ENCODE measurements at regions not wholly inside any gene's neighbourhood (a gene's known extent, or its start where the extent isn't known, plus 50 kb on each side); places are given as distances from the start of the nearest gene placed in this dataset.

DNA sequence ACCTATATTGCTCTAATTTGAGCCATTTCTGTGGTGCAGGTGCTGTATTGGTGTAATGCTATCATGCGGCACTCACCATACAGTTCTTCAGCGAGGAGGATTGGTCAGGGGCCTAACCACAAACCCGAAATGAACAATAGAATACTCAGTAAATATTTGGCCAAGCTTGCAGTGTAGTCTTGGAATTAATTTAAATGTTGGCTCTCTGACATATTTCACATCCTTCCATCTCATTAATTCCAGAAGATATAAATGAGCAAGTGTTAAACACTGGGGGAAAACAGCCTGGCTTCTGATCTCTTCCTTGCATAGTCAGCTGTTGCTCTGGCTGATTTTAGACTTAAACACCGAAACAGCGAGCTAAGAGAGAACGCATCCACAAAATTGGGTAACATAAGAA is 663.1 kb upstream of the GHITM start:
- TF ChIP-seq, protein P1, sequence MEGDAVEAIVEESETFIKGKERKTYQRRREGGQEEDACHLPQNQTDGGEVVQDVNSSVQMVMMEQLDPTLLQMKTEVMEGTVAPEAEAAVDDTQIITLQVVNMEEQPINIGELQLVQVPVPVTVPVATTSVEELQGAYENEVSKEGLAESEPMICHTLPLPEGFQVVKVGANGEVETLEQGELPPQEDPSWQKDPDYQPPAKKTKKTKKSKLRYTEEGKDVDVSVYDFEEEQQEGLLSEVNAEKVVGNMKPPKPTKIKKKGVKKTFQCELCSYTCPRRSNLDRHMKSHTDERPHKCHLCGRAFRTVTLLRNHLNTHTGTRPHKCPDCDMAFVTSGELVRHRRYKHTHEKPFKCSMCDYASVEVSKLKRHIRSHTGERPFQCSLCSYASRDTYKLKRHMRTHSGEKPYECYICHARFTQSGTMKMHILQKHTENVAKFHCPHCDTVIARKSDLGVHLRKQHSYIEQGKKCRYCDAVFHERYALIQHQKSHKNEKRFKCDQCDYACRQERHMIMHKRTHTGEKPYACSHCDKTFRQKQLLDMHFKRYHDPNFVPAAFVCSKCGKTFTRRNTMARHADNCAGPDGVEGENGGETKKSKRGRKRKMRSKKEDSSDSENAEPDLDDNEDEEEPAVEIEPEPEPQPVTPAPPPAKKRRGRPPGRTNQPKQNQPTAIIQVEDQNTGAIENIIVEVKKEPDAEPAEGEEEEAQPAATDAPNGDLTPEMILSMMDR (IDR thresholded peaks at IDR 0.05): no peak
- no peak for TF ChIP-seq POLR2A (IDR thresholded peaks at IDR 0.05; ENCODE audit: low read depth)
- TF ChIP-seq POLR2AphosphoS5 (IDR thresholded peaks at IDR 0.05): no peak
- no peak for TF ChIP-seq EP300 (IDR thresholded peaks at IDR 0.05)
